GM19468 (cell line): ENCODE measurements at regions not wholly inside any gene's neighbourhood (a gene's known extent, or its start where the extent isn't known, plus 50 kb on each side); places are given as distances from the start of the nearest gene placed in this dataset.

ENCODE experiments used
- ATAC-seq: cut with Tn5 transposase; IDR thresholded peaks from one replicate; pipeline ENCODE4 v1.9.1; 2021; ENCODE audit warnings: mild to moderate bottlenecking, moderate library complexity, moderate number of reproducible peaks; ENCODE audit not compliant: unreplicated experiment; ENCODE audit errors: extremely low read depth

DNA sequence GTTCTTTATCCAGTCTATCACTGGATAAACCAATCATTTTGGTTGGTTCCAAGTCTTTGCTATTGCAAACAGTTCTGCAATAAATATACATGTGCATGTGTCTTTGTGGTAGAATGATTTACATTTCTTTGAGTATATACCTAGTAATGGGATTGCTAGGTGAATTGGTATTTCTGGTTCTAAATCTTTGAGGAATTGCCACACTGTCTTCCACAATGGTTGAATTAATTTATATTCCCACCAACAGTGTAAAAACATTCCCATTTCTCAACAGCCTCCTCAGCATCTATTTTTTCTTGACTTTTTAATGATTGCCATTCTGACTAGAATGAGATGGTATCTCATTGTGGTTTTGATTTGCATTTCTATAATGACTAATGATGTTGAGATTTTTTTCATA, 791.7 kb upstream of the AGA start:
- no peak for ATAC-seq

GRCh38 chr4:178240891-178241290, 798.7 kb upstream of the AGA start:
- no peak for ATAC-seq

- no peak for ATAC-seq
Measured at GRCh38 chr4:178241601-178242118, 799.4 kb upstream of the AGA start.

DNA sequence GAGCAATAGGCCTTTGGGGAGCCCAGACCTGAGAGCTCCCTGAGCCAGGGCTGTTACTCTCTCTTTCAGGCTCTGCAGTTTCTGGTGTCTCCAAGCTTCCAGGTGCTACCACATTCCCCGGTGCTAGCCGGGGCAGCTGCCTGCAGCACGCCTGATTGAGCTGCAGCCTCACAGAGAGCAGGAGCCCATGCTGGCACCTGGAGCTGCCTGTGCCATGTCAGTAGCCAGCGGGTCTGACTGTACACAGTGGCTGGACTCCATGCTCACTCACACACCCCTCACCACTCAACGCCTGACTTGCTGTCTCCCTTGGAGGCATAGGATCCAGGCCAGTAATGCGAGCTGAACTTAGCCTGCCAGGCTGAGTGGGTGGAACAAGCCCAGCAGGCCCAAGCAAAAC, 800.4 kb upstream of the AGA start:
- ATAC-seq, result no peak

- no peak for ATAC-seq
Measured at GRCh38 chr4:178244785-178245184, 802.5 kb upstream of the AGA start.

- no peak for ATAC-seq
Measured at GRCh38 chr4:178255172-178255571, 812.9 kb upstream of the AGA start.

- ATAC-seq, result no peak
Measured at GRCh38 chr4:178258603-178259002, 816.4 kb upstream of the AGA start.

DNA sequence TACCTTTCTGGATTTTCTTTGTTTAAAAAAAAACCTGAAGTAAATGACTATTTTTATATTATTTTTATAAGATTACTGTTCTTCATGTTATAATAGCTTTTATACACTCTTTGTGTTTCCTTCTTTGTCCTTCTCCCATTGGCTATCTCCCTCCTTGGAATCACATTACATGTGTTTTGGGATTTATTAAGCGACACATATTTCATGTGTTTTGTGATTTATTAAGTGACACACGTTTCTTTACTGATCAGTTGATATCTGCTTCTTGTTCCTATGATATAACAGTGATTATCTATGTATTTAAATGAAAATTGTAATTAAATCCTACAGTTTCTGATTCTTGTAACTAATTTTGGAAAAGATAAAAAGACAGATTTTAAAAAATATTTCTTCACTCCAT, 817.3 kb upstream of the AGA start:
- ATAC-seq, result no peak

- ATAC-seq, result no peak
Measured at GRCh38 chr4:178264001-178264400, 821.8 kb upstream of the AGA start.

GRCh38 chr4:178271386-178271785, 829.1 kb upstream of the AGA start:
- ATAC-seq, result no peak

DNA sequence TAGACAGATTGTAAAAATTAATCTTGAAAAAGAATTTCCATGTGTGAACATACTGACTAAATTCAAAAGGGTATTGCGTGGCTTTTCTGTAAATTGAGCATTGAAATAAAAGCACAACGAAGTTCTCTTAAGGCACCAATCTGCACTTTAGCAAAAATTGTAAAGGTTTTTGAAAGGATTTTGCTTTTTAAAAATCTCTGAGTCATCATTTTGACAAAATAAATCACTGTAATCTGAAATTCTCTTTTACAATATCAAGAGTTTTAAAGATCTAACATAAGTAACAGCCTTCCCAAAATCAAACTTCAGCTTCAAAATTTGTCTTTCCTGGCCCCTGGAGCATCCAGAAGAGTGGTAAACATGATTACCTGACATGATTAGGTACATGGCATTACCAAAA, 830.9 kb upstream of the AGA start:
- ATAC-seq, result no peak

DNA sequence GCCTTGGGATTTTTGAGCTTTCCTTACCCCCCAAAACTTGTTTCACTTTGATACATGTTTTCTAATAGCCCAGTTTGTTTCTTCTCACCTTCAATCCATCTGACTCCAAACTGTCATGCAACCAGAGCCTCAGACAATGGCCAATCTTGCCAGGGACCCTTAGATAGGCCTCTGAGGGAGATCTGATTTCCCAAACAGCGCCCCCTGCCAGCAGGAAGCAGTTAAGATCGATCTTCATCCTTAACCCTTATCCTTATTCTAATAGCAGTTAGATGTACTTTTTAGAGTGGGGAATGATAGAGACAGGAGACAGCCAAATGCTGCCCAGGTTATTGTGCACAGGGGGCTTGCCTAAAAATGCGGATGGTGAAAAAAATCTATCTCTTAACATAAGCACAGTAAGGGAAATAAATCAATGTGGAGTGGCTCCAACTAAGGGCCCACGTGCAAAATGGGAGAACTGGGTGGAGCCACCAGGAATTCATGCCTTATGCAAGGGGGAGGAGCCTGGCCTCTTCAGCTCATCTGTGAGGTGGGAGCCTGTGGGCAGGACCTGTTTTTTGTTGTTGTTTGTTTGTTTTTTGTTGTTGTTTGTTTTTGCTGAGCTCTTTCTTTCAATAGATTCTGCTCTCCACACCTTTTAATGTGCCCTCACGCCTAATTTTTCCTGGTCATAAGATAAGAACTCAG, 833.6 kb upstream of the AGA start:
- no peak for ATAC-seq

- no peak for ATAC-seq
Measured at GRCh38 chr4:178280362-178280761, 838.1 kb upstream of the AGA start.

DNA sequence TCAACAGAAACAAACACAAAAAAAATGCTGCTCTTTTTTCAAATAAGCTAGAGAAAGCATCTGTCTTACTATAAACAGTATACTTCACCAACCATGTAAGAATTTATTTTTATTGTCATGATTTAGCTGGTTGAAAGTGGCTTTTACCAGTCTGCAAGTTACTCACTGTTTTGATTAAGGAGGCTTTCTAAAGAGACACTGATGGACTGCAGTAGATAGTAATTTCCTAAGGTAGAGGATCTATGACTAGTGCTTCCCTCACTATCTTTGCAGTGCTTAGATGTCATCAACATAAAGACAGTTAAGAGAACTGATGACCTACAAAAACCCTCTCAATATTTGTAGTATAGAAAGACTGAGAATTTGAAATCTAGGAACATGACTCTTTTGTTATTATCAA, 846.2 kb upstream of the AGA start:
- ATAC-seq, result no peak

DNA sequence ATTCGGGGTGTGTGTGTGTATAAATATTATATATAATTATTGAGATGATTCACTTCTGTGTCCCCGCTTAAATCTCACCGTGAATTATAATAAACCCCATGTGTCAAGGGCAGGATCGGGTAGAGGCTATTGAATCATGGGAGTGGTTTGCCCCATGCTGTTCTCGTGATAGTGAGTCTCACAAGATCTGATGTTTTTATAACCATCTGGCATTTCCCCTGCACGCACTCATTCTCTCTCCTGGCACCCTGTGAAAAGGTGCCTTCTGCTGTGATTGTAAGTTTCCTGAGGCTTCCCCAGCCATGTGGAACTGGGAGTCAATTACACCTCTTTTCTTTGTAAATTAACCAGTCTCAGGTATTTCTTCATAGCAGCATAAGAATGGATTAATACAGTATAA, 851.4 kb upstream of the AGA start:
- ATAC-seq, result no peak

GRCh38 chr4:178296669-178297068, 854.4 kb upstream of the AGA start:
- ATAC-seq, result no peak

- ATAC-seq, result no peak
Measured at GRCh38 chr4:178306565-178306964, 864.3 kb upstream of the AGA start.

- no peak for ATAC-seq
Measured at GRCh38 chr4:178309890-178310289, 867.7 kb upstream of the AGA start.

DNA sequence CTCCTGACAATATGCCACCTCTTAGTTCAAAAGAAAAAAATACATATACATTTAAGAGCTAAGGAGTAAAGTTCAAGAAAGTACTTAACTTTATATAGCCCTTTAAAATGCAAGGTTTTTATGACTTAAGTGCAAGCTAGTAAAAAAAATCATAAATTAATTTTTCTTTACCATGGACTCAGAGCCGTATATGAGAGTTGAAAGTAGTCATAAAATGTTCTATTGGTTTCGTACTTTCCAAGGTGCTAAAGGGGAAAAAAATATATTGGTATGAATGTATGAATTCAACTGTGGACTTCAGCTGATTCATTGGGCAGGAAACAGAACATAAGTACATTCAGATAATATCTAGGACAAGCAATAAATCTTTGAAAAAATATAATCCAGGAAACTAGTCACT, 869.8 kb upstream of the AGA start:
- ATAC-seq, result no peak

GRCh38 chr4:178314287-178314686, 872.0 kb upstream of the AGA start:
- ATAC-seq, result no peak

DNA sequence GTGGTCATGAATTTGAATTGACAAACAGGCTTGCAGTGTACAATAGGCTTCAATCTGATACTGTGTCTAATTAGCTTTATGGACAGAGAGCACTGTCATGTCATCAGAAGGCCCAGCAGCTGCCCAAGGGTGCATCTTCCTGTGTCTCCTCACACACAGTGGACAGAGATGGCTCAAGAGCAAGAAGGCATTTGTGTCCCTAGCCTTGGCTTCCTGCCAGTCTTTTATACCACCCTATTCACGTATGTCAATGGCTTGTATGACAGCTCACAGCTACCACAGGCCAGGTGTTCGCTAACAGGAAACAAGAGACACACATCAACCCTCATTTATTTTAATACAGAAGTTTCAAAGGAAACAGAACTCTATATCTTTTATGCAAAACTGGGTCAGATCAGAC, 874.0 kb upstream of the AGA start:
- ATAC-seq, result no peak

- ATAC-seq, result no peak
Measured at GRCh38 chr4:178320003-178320402, 877.8 kb upstream of the AGA start.
